ENCODE measurements at regions not wholly inside any gene's neighbourhood (a gene's known extent, or its start where the extent isn't known, plus 50 kb on each side); places are given as distances from the start of the nearest gene placed in this dataset.

- TF ChIP-seq SUZ12 (IDR thresholded peaks at IDR 0.05; ENCODE audit: extremely low read depth, insufficient read depth, insufficient read length) (no peak), ZNF274 (IDR thresholded peaks at IDR 0.05; ENCODE audit: low read depth, low read length) (no peak), YY1 (IDR thresholded peaks at IDR 0.05; ENCODE audit: insufficient read depth, insufficient read length) (no peak)
Observed at GRCh38 chr5:44691802-44692201, 116.9 kb upstream of the MRPS30 start.
